Right atrium auricular region (tissue), 2 donors: ENCODE measurements at regions not wholly inside any gene's neighbourhood (a gene's known extent, or its start where the extent isn't known, plus 50 kb on each side); places are given as distances from the start of the nearest gene placed in this dataset.

Experiments
- DNase-seq: peaks from one replicate; pipeline ENCODE4 v3.0.0-alpha.2; 2019; ENCODE audit warnings: low spot score
- H3K27ac ChIP-seq, 2 donors: fragments of 200-600 bp; sonication (generic); 1 replicate in 1 of 2; 2 replicates in 1 of 2; pipeline ENCODE4 v1.5.1; 2016 to 2019
- H3K27me3 ChIP-seq, 2 donors: fragments of 200-600 bp; sonication (generic); one replicate each; pipeline versions ENCODE4 v1.5.1 to v1.6.0; 2017 to 2019
- H3K36me3 ChIP-seq: fragments of 200-600 bp; sonication (generic); one replicate; pipeline ENCODE4 v1.5.1; 2016
- H3K4me1 ChIP-seq, 2 donors: fragments of 200-600 bp; sonication (generic); one replicate each; pipeline versions ENCODE4 v1.5.1 to v1.6.0; 2017 to 2019
- H3K4me3 ChIP-seq, 2 donors: fragments of 200-600 bp; sonication (generic); 1 replicate in 1 of 2; 2 replicates in 1 of 2; pipeline ENCODE4 v1.5.1; 2017 to 2019; ENCODE audit warnings: mild to moderate bottlenecking in 1 of 2, moderate library complexity in 1 of 2
- H3K9me3 ChIP-seq, 2 donors: fragments of 200-600 bp; sonication (generic); one replicate each; pipeline ENCODE4 v1.5.1; 2019
- TF ChIP-seq, protein P1 (sequence below), 2 donors: fragments of 200-600 bp; sonication (generic); IDR thresholded peaks; one replicate each; pipeline ENCODE4 v1.5.1; 2019; ENCODE audit warnings: antibody characterized with exemption in 2 of 2

GRCh38 chr7:46557295-46557711, 636.2 kb upstream of the IGFBP3 start:
- DNase-seq: no peak
- TF ChIP-seq, protein P1, sequence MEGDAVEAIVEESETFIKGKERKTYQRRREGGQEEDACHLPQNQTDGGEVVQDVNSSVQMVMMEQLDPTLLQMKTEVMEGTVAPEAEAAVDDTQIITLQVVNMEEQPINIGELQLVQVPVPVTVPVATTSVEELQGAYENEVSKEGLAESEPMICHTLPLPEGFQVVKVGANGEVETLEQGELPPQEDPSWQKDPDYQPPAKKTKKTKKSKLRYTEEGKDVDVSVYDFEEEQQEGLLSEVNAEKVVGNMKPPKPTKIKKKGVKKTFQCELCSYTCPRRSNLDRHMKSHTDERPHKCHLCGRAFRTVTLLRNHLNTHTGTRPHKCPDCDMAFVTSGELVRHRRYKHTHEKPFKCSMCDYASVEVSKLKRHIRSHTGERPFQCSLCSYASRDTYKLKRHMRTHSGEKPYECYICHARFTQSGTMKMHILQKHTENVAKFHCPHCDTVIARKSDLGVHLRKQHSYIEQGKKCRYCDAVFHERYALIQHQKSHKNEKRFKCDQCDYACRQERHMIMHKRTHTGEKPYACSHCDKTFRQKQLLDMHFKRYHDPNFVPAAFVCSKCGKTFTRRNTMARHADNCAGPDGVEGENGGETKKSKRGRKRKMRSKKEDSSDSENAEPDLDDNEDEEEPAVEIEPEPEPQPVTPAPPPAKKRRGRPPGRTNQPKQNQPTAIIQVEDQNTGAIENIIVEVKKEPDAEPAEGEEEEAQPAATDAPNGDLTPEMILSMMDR (IDR thresholded peaks at IDR 0.05): no peak
- Histone ChIP-seq H3K9me3 (peaks cover 0 to under 1% of the 10 kb centered on the region in 2 donors), H3K4me1 (no peaks in the 10 kb centered on the region), H3K27ac (no peak overlapping the region), H3K27me3 (no peaks in the 10 kb centered on the region), H3K36me3 (no peaks in the 10 kb centered on the region), H3K4me3 (no peak overlapping the region)

- TF ChIP-seq, protein P1 (IDR thresholded peaks at IDR 0.05): no peak
- Histone ChIP-seq H3K27me3 (no peaks in the 10 kb centered on the region), H3K9me3 (no peaks in the 10 kb centered on the region), H3K36me3 (no peaks in the 10 kb centered on the region), H3K27ac (no peak overlapping the region), H3K4me3 (no peak overlapping the region), H3K4me1 (no peaks in the 10 kb centered on the region)
- no peak for DNase-seq
Observed at GRCh38 chr7:46554688-46555422, 633.8 kb upstream of the IGFBP3 start.

GRCh38 chr7:46551603-46552002, 630.5 kb upstream of the IGFBP3 start:
- no peaks in the 10 kb centered on the region for H3K36me3 ChIP-seq
- no peak overlapping the region for H3K27ac ChIP-seq
- H3K27me3 ChIP-seq: no peaks in the 10 kb centered on the region
- DNase-seq: no peak
- H3K4me1 ChIP-seq: no peaks in the 10 kb centered on the region
- TF ChIP-seq, protein P1 (IDR thresholded peaks at IDR 0.05): no peak
- no peaks in the 10 kb centered on the region for H3K9me3 ChIP-seq
- H3K4me3 ChIP-seq: no peak overlapping the region

DNA sequence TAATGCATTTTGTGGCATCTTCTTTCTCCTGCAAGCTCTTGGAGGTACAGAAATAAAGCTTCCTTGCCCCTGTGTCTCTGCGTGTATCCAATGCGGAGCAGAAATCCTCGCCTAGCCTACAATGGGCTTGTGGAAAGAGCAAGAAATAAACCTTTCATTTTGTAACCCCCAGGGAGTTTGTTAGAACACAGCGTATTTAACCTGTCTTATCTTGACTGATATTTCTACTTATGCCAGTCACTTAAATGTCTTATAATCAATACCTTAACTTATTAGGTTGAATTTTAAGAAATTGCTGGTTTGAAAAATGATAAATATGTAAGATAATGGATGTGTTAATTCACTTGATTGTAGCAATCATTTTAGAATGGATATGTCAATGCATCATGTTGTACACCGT, 629.8 kb upstream of the IGFBP3 start:
- Histone ChIP-seq H3K4me1 (no peaks in the 10 kb centered on the region), H3K27ac (no peak overlapping the region), H3K36me3 (no peaks in the 10 kb centered on the region), H3K4me3 (no peak overlapping the region), H3K9me3 (no peaks in the 10 kb centered on the region), H3K27me3 (no peaks in the 10 kb centered on the region)
- no peak for DNase-seq
- TF ChIP-seq, protein P1 (IDR thresholded peaks at IDR 0.05): no peak

DNA sequence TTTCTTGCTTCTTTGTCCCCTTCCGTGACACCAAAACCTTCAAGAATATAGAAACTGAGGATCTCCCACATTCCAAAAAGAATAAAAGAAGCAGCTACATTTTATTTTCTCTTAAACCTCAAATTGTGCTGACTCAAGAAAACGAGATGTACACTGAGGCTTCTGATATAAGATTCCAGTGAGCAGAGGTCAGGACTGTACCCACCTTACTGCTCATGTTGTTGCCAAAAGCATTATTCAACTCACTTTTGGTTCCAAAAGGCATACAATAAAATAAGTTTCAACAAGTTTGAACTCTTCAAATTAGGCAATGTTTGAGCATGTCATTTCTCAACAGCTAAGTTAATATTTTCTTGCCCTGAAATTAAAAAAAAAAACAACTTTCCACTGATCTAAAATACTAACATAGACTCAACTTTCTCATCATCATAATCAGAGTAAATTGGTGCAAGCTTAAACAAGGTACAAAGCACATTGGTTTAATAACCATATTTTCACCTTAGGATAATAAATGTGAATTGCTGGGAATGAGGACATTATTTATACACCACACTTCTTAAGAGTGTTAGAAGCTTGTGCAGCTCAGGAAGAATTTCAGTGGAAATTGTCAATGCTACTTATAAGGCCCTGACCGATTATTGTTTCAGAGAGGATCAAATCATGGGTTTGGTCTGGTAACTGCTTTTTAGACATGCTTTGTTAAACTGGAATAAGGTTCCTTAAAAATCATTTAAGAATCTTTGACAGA, 629.0 kb upstream of the IGFBP3 start:
- no peaks in the 10 kb centered on the region for H3K9me3 ChIP-seq
- no peaks in the 10 kb centered on the region for H3K27me3 ChIP-seq
- H3K36me3 ChIP-seq: no peaks in the 10 kb centered on the region
- no peak for DNase-seq
- H3K27ac ChIP-seq: no peak overlapping the region
- H3K4me3 ChIP-seq: no peak overlapping the region
- TF ChIP-seq, protein P1 (IDR thresholded peaks at IDR 0.05): no peak
- H3K4me1 ChIP-seq: no peaks in the 10 kb centered on the region
